ENCODE measurements at regions not wholly inside any gene's neighbourhood (a gene's known extent, or its start where the extent isn't known, plus 50 kb on each side); places are given as distances from the start of the nearest gene placed in this dataset.

- DNase-seq (no peak), ATAC-seq (ENCODE audit: low read depth in 2 of 2) (no peak)
- H3K9me3 Mint-ChIP-seq, result peaks cover 0 to 6% (median 3%) of the 10 kb centered on the region in 7 donors
- H3K27ac Mint-ChIP-seq, result no peak overlapping the region
- Histone ChIP-seq H3K36me3 (ENCODE audit: control insufficient read depth, insufficient read depth, low read length) (no peaks in the 10 kb centered on the region), H3K4me3 (ENCODE audit: low read depth, low read length) (no peak overlapping the region), H3K27ac (ENCODE audit: insufficient read depth, low read length, poor library complexity, severe bottlenecking) (no peak overlapping the region), H3K9me3 (ENCODE audit: control insufficient read depth in 2 of 2, low read length in 2 of 2) (no peaks in the 10 kb centered on the region), H3K4me1 (ENCODE audit: control insufficient read depth, insufficient read depth, low read length, poor library complexity, severe bottlenecking) (no peaks in the 10 kb centered on the region), H3K27me3 (ENCODE audit: control insufficient read depth, insufficient read depth, low read length) (no peaks in the 10 kb centered on the region)
- H3K36me3 Mint-ChIP-seq, result no peaks in the 10 kb centered on the region
- H3K4me1 Mint-ChIP-seq, result no peaks in the 10 kb centered on the region
- H3K4me3 Mint-ChIP-seq, result no peak overlapping the region
- H3K27me3 Mint-ChIP-seq, result no peaks in the 10 kb centered on the region
Observed at GRCh38 chr2:60097298-60097697, 456.2 kb downstream of the BCL11A start.

GRCh38 chr2:60096556-60096955 lies 456.9 kb downstream of the BCL11A start:
- no peaks in the 10 kb centered on the region for H3K4me1 Mint-ChIP-seq
- H3K27ac Mint-ChIP-seq, result no peak overlapping the region

GRCh38 chr2:60095903-60096302 lies 457.6 kb downstream of the BCL11A start:
- no peak overlapping the region for H3K4me3 Mint-ChIP-seq
- no peaks in the 10 kb centered on the region for H3K4me1 Mint-ChIP-seq
- H3K27me3 Mint-ChIP-seq, result no peaks in the 10 kb centered on the region
- H3K36me3 Mint-ChIP-seq, result no peaks in the 10 kb centered on the region
- no peaks in the 10 kb centered on the region for H3K9me3 ChIP-seq (ENCODE audit: control insufficient read depth in 2 of 2, low read length in 2 of 2)
- H3K27ac ChIP-seq (ENCODE audit: insufficient read depth, low read length, poor library complexity, severe bottlenecking), result no peak overlapping the region
- H3K4me3 ChIP-seq (ENCODE audit: low read depth, low read length), result no peak overlapping the region
- no peaks in the 10 kb centered on the region for H3K36me3 ChIP-seq (ENCODE audit: control insufficient read depth, insufficient read depth, low read length)
- H3K9me3 Mint-ChIP-seq, result peaks cover 0 to 6% (median 2%) of the 10 kb centered on the region in 7 donors
- ATAC-seq (ENCODE audit: low read depth in 2 of 2) (no peak), DNase-seq (no peak)
- no peaks in the 10 kb centered on the region for H3K4me1 ChIP-seq (ENCODE audit: control insufficient read depth, insufficient read depth, low read length, poor library complexity, severe bottlenecking)
- no peaks in the 10 kb centered on the region for H3K27me3 ChIP-seq (ENCODE audit: control insufficient read depth, insufficient read depth, low read length)
- no peak overlapping the region for H3K27ac Mint-ChIP-seq

More at GRCh38 chr2:60096556-60096955, 456.9 kb downstream of the BCL11A start:
- Mint-ChIP-seq H3K9me3 (peaks cover 0 to 6% (median 3%) of the 10 kb centered on the region in 7 donors), H3K27me3 (no peaks in the 10 kb centered on the region), H3K36me3 (no peaks in the 10 kb centered on the region), H3K4me3 (no peak overlapping the region)
- Histone ChIP-seq H3K9me3 (ENCODE audit: control insufficient read depth in 2 of 2, low read length in 2 of 2) (no peaks in the 10 kb centered on the region), H3K4me3 (ENCODE audit: low read depth, low read length) (no peak overlapping the region), H3K4me1 (ENCODE audit: control insufficient read depth, insufficient read depth, low read length, poor library complexity, severe bottlenecking) (no peaks in the 10 kb centered on the region), H3K27ac (ENCODE audit: insufficient read depth, low read length, poor library complexity, severe bottlenecking) (no peak overlapping the region), H3K27me3 (ENCODE audit: control insufficient read depth, insufficient read depth, low read length) (no peaks in the 10 kb centered on the region), H3K36me3 (ENCODE audit: control insufficient read depth, insufficient read depth, low read length) (no peaks in the 10 kb centered on the region)
- no peak for DNase-seq
- no peak for ATAC-seq (ENCODE audit: low read depth in 2 of 2)

GRCh38 chr2:60095202-60095815 lies 458.1 kb downstream of the BCL11A start:
- no peaks in the 10 kb centered on the region for H3K4me1 Mint-ChIP-seq
- Histone ChIP-seq H3K27ac (ENCODE audit: insufficient read depth, low read length, poor library complexity, severe bottlenecking) (no peak overlapping the region), H3K4me1 (ENCODE audit: control insufficient read depth, insufficient read depth, low read length, poor library complexity, severe bottlenecking) (no peaks in the 10 kb centered on the region), H3K4me3 (ENCODE audit: low read depth, low read length) (no peak overlapping the region), H3K27me3 (ENCODE audit: control insufficient read depth, insufficient read depth, low read length) (no peaks in the 10 kb centered on the region), H3K9me3 (ENCODE audit: control insufficient read depth in 2 of 2, low read length in 2 of 2) (no peaks in the 10 kb centered on the region), H3K36me3 (ENCODE audit: control insufficient read depth, insufficient read depth, low read length) (no peaks in the 10 kb centered on the region)
- peaks cover 0 to 6% (median 2%) of the 10 kb centered on the region in 7 donors for H3K9me3 Mint-ChIP-seq
- no peak for DNase-seq
- no peak overlapping the region for H3K27ac Mint-ChIP-seq
- no peaks in the 10 kb centered on the region for H3K36me3 Mint-ChIP-seq
- H3K27me3 Mint-ChIP-seq, result no peaks in the 10 kb centered on the region
- no peak for ATAC-seq (ENCODE audit: low read depth in 2 of 2)
- no peak overlapping the region for H3K4me3 Mint-ChIP-seq

- no peak overlapping the region for H3K27ac ChIP-seq (ENCODE audit: insufficient read depth, low read length, poor library complexity, severe bottlenecking)
- H3K4me3 Mint-ChIP-seq, result no peak overlapping the region
- peaks cover 0 to 6% (median 2%) of the 10 kb centered on the region in 7 donors for H3K9me3 Mint-ChIP-seq
- H3K4me1 ChIP-seq (ENCODE audit: control insufficient read depth, insufficient read depth, low read length, poor library complexity, severe bottlenecking), result no peaks in the 10 kb centered on the region
- H3K36me3 Mint-ChIP-seq, result no peaks in the 10 kb centered on the region
- no peak for ATAC-seq (ENCODE audit: low read depth in 2 of 2)
- no peaks in the 10 kb centered on the region for H3K9me3 ChIP-seq (ENCODE audit: control insufficient read depth in 2 of 2, low read length in 2 of 2)
- H3K4me3 ChIP-seq (ENCODE audit: low read depth, low read length), result no peak overlapping the region
- no peak overlapping the region for H3K27ac Mint-ChIP-seq
- H3K27me3 ChIP-seq (ENCODE audit: control insufficient read depth, insufficient read depth, low read length), result no peaks in the 10 kb centered on the region
- H3K27me3 Mint-ChIP-seq, result no peaks in the 10 kb centered on the region
- no peaks in the 10 kb centered on the region for H3K36me3 ChIP-seq (ENCODE audit: control insufficient read depth, insufficient read depth, low read length)
- H3K4me1 Mint-ChIP-seq, result no peaks in the 10 kb centered on the region
- no peak for DNase-seq
Observed at GRCh38 chr2:60094450-60094929, 459.0 kb downstream of the BCL11A start.

- Mint-ChIP-seq H3K4me1 (no peaks in the 10 kb centered on the region), H3K27ac (no peak overlapping the region), H3K9me3 (peaks cover 0 to 6% (median 0%) of the 10 kb centered on the region in 7 donors), H3K27me3 (no peaks in the 10 kb centered on the region), H3K4me3 (no peak overlapping the region), H3K36me3 (no peaks in the 10 kb centered on the region)
- Histone ChIP-seq H3K4me1 (ENCODE audit: control insufficient read depth, insufficient read depth, low read length, poor library complexity, severe bottlenecking) (no peaks in the 10 kb centered on the region), H3K27me3 (ENCODE audit: control insufficient read depth, insufficient read depth, low read length) (no peaks in the 10 kb centered on the region), H3K36me3 (ENCODE audit: control insufficient read depth, insufficient read depth, low read length) (no peaks in the 10 kb centered on the region), H3K4me3 (ENCODE audit: low read depth, low read length) (no peak overlapping the region), H3K27ac (ENCODE audit: insufficient read depth, low read length, poor library complexity, severe bottlenecking) (no peak overlapping the region), H3K9me3 (ENCODE audit: control insufficient read depth in 2 of 2, low read length in 2 of 2) (no peaks in the 10 kb centered on the region)
- ATAC-seq (ENCODE audit: low read depth in 2 of 2), result no peak
- no peak for DNase-seq
Observed at GRCh38 chr2:60092781-60093180, 460.7 kb downstream of the BCL11A start.

- H3K9me3 ChIP-seq (ENCODE audit: control insufficient read depth in 2 of 2, low read length in 2 of 2), result no peaks in the 10 kb centered on the region
Observed at GRCh38 chr2:60091894-60092293, 461.6 kb downstream of the BCL11A start.

GRCh38 chr2:60091266-60091665 lies 462.2 kb downstream of the BCL11A start:
- Mint-ChIP-seq H3K9me3 (peaks cover 0 to 3% (median 0%) of the 10 kb centered on the region in 7 donors), H3K36me3 (no peaks in the 10 kb centered on the region), H3K27ac (no peak overlapping the region), H3K4me1 (no peaks in the 10 kb centered on the region), H3K4me3 (no peak overlapping the region), H3K27me3 (no peaks in the 10 kb centered on the region)
- no peak for DNase-seq
- Histone ChIP-seq H3K27ac (ENCODE audit: insufficient read depth, low read length, poor library complexity, severe bottlenecking) (no peak overlapping the region), H3K4me3 (ENCODE audit: low read depth, low read length) (no peak overlapping the region), H3K36me3 (ENCODE audit: control insufficient read depth, insufficient read depth, low read length) (no peaks in the 10 kb centered on the region), H3K4me1 (ENCODE audit: control insufficient read depth, insufficient read depth, low read length, poor library complexity, severe bottlenecking) (no peaks in the 10 kb centered on the region), H3K27me3 (ENCODE audit: control insufficient read depth, insufficient read depth, low read length) (no peaks in the 10 kb centered on the region), H3K9me3 (ENCODE audit: control insufficient read depth in 2 of 2, low read length in 2 of 2) (no peaks in the 10 kb centered on the region)
- no peak for ATAC-seq (ENCODE audit: low read depth in 2 of 2)

More at GRCh38 chr2:60091894-60092293, 461.6 kb downstream of the BCL11A start:
- no peak for ATAC-seq (ENCODE audit: low read depth in 2 of 2)
- Mint-ChIP-seq H3K4me3 (no peak overlapping the region), H3K9me3 (peaks cover 0 to 5% (median 0%) of the 10 kb centered on the region in 7 donors), H3K36me3 (no peaks in the 10 kb centered on the region), H3K4me1 (no peaks in the 10 kb centered on the region), H3K27ac (no peak overlapping the region), H3K27me3 (no peaks in the 10 kb centered on the region)
- Histone ChIP-seq H3K27me3 (ENCODE audit: control insufficient read depth, insufficient read depth, low read length) (no peaks in the 10 kb centered on the region), H3K36me3 (ENCODE audit: control insufficient read depth, insufficient read depth, low read length) (no peaks in the 10 kb centered on the region), H3K27ac (ENCODE audit: insufficient read depth, low read length, poor library complexity, severe bottlenecking) (no peak overlapping the region), H3K4me1 (ENCODE audit: control insufficient read depth, insufficient read depth, low read length, poor library complexity, severe bottlenecking) (no peaks in the 10 kb centered on the region), H3K4me3 (ENCODE audit: low read depth, low read length) (no peak overlapping the region)
- no peak for DNase-seq

Measured in CD4-positive, CD25-positive, alpha-beta regulatory T cell (primary cell).